IgD-negative memory B cell (primary cell): ENCODE measurements at regions not wholly inside any gene's neighbourhood (a gene's known extent, or its start where the extent isn't known, plus 50 kb on each side); places are given as distances from the start of the nearest gene placed in this dataset.
"Not testable (repeated sequence)": the region's sequence is repeated elsewhere in the genome, so short reads cannot be mapped to it uniquely, and the experiment has no call there.

Experiments
- H3K27ac Mint-ChIP-seq, 3 donors: one replicate each; pipeline ENCODE4 v1.8.0; 2020 to 2022; ENCODE audit warnings: mild to moderate bottlenecking in 3 of 3, mixed read lengths in 3 of 3, moderate library complexity in 1 of 3
- H3K27me3 Mint-ChIP-seq: one replicate; pipeline ENCODE4 v1.8.0; 2021; ENCODE audit warnings: mixed read lengths
- H3K36me3 Mint-ChIP-seq: one replicate; pipeline ENCODE4 v1.8.0; 2020; ENCODE audit warnings: mild to moderate bottlenecking, mixed read lengths
- H3K4me1 Mint-ChIP-seq, 3 donors: one replicate each; pipeline ENCODE4 v1.8.0; 2020 to 2022; ENCODE audit warnings: mixed read lengths in 3 of 3, mild to moderate bottlenecking in 1 of 3
- H3K4me3 Mint-ChIP-seq, 4 donors: one replicate each; pipeline ENCODE4 v1.8.0; 2020 to 2022; ENCODE audit warnings: mild to moderate bottlenecking in 4 of 4, mixed read lengths in 4 of 4, moderate library complexity in 3 of 4
- H3K9me3 Mint-ChIP-seq, 3 donors: one replicate each; pipeline ENCODE4 v1.8.0; 2020 to 2021; ENCODE audit warnings: mixed read lengths in 3 of 3, mild to moderate bottlenecking in 1 of 3

DNA sequence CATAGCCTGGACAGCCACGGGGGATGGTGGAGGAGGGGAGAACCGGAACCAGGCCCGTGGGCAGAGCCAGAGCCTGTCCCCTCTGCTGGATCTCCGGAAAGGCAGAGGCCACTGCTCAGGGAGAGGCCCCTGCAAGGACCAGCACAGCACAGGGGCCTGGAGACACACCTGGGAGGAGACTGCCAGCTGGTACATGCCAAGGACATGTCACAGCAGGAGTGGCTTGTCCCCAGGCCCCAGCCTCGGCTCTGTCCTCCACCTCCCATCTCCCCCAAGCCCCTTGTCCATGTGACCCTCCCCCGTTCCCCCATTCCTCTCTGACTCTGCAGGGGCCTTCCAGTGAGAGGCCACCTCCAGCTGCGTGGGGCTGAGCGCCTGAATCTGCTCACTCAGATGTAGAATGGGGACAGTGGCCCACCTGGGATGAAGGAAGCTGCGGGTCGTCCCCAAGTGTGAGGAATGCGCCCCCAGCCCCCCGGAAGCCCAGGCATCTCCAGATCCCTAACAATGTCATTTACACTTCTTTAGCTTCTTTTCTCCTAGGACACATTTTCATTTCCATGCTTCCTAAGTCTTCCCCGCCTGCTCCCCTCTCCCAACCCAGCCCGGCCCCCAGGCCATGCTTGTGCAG lies 349.6 kb upstream of the IRX2 start:
- Mint-ChIP-seq H3K4me3 (no peak overlapping the region), H3K9me3 (peaks cover 0 to 10% (median 5%) of the 10 kb centered on the region in 3 donors), H3K27me3 (peaks cover 6% of the 10 kb centered on the region), H3K36me3 (peaks cover 1% of the 10 kb centered on the region), H3K27ac (no peak overlapping the region), H3K4me1 (no peaks in the 10 kb centered on the region)

DNA sequence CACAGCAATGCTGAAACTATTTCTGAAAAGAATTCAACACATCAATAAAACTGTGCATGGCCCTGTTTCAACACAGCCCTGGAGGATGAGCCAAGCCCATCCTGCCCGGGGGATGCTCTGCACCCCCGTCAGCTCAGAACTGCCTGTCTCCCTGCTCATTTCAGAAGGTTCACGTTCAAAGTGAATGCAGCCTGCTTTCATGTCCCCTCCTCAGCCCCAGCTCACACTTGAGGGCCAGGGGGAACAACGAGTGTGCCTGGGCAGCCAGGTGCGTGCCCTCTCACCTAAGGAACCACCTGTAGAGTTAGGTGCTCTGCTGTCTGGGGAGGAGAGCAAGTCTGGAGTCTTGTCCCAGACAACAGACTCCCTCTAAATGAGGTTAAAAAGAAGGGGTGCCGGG lies 348.5 kb upstream of the IRX2 start:
- Mint-ChIP-seq H3K27me3 (peaks cover 6% of the 10 kb centered on the region), H3K27ac (no peak overlapping the region), H3K4me3 (no peak overlapping the region), H3K4me1 (no peaks in the 10 kb centered on the region), H3K36me3 (peaks cover 1% of the 10 kb centered on the region), H3K9me3 (peaks cover 3 to 15% (median 6%) of the 10 kb centered on the region in 3 donors)

DNA sequence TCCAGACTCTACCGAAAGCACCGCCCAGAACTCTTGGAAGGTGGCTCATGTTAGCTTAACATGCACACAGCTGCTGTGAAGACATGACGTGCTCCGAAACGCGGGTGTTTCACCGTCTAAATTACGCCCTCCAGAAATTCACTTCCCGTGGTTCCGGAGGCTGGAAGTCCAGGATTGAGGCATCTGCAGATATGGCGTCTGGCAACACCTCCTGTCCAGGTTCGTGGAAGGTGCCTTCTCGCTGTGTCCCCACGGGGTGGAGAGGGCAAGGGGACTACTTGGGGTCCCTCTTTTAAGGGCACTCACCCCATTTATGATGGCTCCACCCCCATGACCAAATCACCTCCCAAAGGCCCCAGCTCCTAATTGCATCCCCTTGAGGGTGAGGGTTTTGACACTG lies 348.0 kb upstream of the IRX2 start:
- peaks cover 3 to 15% (median 6%) of the 10 kb centered on the region in 3 donors for H3K9me3 Mint-ChIP-seq
- no peak overlapping the region for H3K4me3 Mint-ChIP-seq
- peaks cover 1% of the 10 kb centered on the region for H3K36me3 Mint-ChIP-seq
- no peaks in the 10 kb centered on the region for H3K4me1 Mint-ChIP-seq
- no peak overlapping the region for H3K27ac Mint-ChIP-seq
- peaks cover 6% of the 10 kb centered on the region for H3K27me3 Mint-ChIP-seq

DNA sequence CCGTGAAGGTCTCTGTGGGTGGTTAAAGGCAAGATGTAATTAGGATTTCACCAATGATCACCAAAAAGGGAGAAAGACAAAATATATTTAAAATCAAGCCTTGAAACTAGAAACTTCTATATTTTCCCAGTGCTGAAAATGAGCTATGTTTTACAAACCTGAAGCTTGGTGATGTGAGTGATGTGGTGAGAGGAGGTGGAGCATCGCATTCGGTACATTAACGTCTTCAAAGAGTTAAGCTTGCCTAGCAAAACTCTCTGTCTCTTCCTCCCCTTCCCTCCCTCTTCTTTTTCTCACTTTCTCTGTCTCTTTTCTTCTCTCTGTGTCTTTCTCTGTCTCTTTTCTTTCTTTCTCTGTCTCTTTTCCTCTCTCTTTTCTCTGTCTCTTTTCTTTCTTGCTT lies 347.3 kb upstream of the IRX2 start:
- peaks cover 6% of the 10 kb centered on the region for H3K27me3 Mint-ChIP-seq
- peaks cover 5 to 19% (median 6%) of the 10 kb centered on the region in 3 donors for H3K9me3 Mint-ChIP-seq
- H3K4me3 Mint-ChIP-seq: no peak overlapping the region
- H3K36me3 Mint-ChIP-seq: peaks cover 1% of the 10 kb centered on the region
- no peak overlapping the region for H3K27ac Mint-ChIP-seq
- H3K4me1 Mint-ChIP-seq: no peaks in the 10 kb centered on the region

DNA sequence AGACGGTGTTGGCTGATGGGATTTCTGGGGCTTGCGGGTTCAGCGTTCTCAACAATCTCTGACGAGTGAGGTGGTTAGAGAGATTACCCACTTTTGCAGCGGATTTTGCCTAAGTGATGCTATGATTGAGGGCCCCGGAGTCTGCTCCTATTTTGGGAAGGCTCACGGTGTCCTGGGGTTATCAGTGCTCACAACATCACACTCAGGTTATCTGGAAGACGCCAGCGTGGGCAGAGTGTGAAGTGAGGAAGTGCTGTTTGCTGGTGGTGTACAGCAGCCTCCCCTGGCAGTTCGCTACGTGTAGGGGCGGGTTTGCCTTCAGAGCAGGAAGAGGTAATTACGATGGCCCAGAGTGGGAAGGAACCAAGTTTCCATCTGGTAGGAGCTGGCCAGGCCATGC lies 341.2 kb upstream of the IRX2 start:
- peaks cover 4 to 24% (median 9%) of the 10 kb centered on the region in 3 donors for H3K9me3 Mint-ChIP-seq
- H3K4me3 Mint-ChIP-seq: no peak overlapping the region
- H3K36me3 Mint-ChIP-seq: no peaks in the 10 kb centered on the region
- H3K27ac Mint-ChIP-seq: no peak overlapping the region
- no peaks in the 10 kb centered on the region for H3K4me1 Mint-ChIP-seq
- no peaks in the 10 kb centered on the region for H3K27me3 Mint-ChIP-seq

DNA sequence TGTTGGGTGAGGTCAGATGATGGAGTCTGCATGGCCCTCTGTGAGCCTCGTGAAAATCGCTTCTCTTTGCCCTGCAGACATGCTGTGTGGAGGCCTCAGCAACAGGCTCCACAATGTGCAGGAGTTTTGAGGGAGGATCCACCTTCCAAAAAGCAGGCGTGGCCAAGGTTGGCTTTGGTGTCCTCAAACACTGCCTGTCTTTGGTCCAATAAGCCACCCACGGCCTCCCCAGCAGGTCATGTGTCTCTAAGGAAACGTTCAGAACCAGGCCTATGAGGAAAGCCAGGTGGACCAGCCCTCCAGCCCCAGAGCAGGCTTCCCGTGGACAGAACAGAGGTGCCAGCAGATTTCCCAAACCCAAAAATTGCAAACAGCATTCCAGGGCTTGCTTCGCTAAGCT lies 340.7 kb upstream of the IRX2 start:
- Mint-ChIP-seq H3K27me3 (no peaks in the 10 kb centered on the region), H3K27ac (no peak overlapping the region), H3K4me3 (no peak overlapping the region), H3K4me1 (no peaks in the 10 kb centered on the region), H3K9me3 (peaks cover 4 to 21% (median 9%) of the 10 kb centered on the region in 3 donors), H3K36me3 (no peaks in the 10 kb centered on the region)

DNA sequence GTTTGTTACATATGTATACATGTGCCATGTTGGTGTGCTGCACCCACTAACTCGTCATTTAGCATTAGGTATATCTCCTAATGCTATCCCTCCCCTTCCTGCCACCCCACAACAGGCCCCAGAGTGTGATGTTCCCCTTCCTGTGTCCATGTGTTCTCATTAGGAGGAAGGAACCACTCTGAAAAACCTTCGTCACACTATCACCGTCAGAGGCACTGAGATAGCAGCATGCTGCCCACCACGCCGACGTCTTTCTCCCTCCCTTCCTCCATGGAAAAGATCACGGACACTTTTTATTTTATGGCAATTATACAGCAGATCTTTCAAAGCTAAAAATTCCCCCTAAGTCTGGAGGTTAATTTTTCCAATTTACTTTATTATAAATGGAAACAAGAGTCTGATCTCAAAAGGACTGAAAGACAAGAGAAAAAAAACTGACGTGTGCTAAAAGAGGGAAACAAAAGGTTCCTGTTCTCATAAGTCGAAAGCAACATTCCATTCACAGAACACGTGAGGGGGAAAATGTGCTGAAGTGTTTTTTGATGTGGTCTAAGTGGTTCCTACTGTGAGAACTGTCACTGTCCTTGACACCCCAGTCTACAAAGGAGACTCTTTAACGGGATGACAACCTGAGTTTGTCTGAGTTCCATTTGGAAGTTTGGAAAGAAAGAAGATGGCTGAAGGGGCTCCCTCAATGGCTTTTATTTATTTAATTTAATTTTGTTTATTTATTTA lies 339.7 kb upstream of the IRX2 start:
- Mint-ChIP-seq H3K4me3 (no peak overlapping the region), H3K27me3 (no peaks in the 10 kb centered on the region), H3K27ac (no peak overlapping the region), H3K4me1 (no peaks in the 10 kb centered on the region), H3K36me3 (no peaks in the 10 kb centered on the region), H3K9me3 (peaks cover 4 to 20% (median 9%) of the 10 kb centered on the region in 3 donors)

DNA sequence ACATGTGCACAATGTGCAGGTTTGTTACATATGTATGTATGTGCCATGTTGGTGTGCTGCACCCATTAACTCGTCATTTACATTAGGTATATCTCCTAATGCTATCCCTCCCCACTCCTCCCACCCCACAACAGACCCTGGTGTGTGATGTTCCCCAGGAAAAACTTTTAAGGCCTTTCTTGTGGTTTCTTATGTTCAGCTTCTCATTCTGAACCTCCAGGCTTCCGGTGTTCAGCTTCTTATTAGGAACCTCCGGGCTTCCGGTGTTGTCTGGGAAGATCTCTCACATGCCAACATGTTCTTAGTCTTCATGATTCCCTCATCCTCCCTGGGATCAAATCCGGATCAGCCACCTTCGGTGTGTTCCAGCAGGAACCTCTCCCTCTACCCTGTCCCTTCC lies 338.8 kb upstream of the IRX2 start:
- not testable (repeated sequence) for H3K36me3 Mint-ChIP-seq, H3K4me3 Mint-ChIP-seq, H3K4me1 Mint-ChIP-seq, H3K27me3 Mint-ChIP-seq, H3K27ac Mint-ChIP-seq
- H3K9me3 Mint-ChIP-seq: peaks cover 2 to 18% (median 6%) of the 10 kb centered on the region in 3 donors

DNA sequence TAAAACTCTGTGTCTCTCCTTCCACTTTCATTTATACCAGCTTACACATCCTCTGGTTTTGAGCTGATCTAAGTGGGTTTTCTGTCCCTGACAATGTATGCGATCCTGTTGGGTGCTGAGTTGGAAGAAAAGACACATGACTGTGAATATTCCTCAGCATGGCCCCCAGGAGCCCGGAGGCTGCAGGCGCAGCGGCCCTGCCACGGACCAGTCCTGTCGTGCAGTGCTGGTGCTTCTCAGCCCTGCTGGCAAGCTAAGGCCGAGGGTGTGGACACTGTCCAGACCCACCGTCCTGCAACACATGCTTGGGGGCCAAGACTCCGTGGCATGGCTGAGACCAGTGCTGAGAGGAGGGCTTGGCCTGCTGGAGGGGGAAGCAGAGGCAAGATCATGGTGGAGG lies 328.9 kb upstream of the IRX2 start:
- Mint-ChIP-seq H3K9me3 (peaks cover 7 to 21% (median 19%) of the 10 kb centered on the region in 3 donors), H3K36me3 (no peaks in the 10 kb centered on the region), H3K27ac (no peak overlapping the region), H3K4me1 (no peaks in the 10 kb centered on the region), H3K4me3 (no peak overlapping the region), H3K27me3 (peaks cover 1% of the 10 kb centered on the region)

DNA sequence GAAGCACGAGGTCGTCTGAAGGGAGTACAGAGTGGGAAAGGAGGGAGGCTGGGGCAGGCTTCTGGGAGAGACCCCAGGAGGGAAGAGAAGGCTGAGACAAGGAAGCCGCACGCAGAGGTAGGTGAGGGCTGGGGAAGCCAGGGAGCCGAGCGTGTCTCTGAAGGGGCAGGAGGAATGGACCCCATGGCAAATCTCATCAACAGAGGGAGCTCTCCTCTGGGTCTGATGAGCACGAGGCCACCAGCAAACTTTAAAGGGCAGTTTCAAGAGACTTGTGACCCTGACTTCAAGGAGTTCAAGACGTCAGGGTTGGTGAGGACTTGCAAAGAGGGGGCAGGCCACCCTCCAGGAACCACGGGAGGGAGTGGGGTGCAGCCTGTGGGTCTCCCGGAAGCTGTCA lies 326.2 kb upstream of the IRX2 start:
- H3K36me3 Mint-ChIP-seq: no peaks in the 10 kb centered on the region
- H3K4me1 Mint-ChIP-seq: no peaks in the 10 kb centered on the region
- H3K27ac Mint-ChIP-seq: no peak overlapping the region
- H3K27me3 Mint-ChIP-seq: peaks cover 1% of the 10 kb centered on the region
- no peak overlapping the region for H3K4me3 Mint-ChIP-seq
- H3K9me3 Mint-ChIP-seq: peaks cover 8 to 22% (median 19%) of the 10 kb centered on the region in 3 donors

DNA sequence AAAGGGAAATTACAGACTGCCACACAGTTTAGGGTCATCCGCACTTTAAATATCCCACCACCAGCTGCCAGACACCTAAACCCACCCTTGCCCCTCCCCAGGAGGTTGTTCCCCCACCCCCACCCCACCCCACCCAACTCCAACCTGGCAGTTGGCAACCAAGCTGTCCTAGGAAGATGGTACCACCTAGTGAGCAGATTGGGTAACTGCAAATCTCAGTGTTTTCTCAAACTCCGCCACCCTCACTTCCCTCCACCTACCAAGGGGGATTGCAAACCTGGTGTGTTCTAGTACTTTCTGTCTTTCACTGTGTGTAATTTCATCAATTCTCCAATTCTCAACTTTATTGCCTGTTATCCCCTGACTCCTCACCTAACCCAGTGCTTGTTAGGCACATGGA lies 323.8 kb upstream of the IRX2 start:
- peaks cover 1% of the 10 kb centered on the region for H3K27me3 Mint-ChIP-seq
- H3K9me3 Mint-ChIP-seq: peaks cover 11 to 32% (median 20%) of the 10 kb centered on the region in 3 donors
- H3K27ac Mint-ChIP-seq: no peak overlapping the region

DNA sequence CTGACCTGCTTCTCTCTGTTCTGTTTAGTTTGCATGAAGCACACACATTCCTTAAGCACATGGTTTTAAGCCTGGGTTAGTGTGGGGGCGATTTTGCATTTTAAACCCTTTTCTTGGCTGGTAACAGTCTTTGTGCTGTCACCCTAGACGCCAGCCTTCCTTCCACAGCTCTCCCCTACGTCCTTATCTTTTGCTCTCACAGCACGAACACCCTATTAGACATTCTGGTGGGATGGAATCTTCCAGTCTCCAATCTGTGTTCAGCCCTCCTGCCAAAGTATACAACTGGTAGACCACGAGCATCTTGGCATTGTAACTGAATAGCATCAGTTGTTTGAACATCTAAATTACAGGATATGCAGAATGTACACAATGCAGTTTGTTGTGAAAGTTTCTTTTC lies 316.9 kb upstream of the IRX2 start:
- H3K4me1 Mint-ChIP-seq: no peaks in the 10 kb centered on the region

More for the DNA sequence above, 323.8 kb upstream of the IRX2 start:
- no peaks in the 10 kb centered on the region for H3K4me1 Mint-ChIP-seq
- no peak overlapping the region for H3K4me3 Mint-ChIP-seq
- no peaks in the 10 kb centered on the region for H3K36me3 Mint-ChIP-seq

DNA sequence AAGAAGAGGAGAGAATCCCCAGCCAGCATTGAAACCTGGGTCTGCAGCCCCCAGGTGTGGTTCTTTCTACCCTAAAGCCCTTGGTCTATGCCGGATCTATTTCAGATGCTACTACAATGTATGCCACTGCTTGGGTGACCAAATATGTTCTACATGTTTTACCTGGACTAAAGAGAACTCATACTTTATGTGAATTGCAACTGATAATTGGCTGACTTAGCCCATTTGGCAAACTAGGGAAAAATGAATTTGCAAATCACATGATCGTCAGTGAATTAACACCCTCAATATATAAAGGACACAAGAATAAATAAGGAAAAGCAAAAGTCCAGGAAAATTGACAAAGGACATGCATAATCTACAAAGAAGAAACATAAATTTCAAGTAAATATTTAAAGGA lies 308.8 kb upstream of the IRX2 start:
- Mint-ChIP-seq H3K4me1 (no peaks in the 10 kb centered on the region), H3K9me3 (peaks cover 7 to 15% (median 9%) of the 10 kb centered on the region in 3 donors), H3K27ac (no peak overlapping the region), H3K36me3 (no peaks in the 10 kb centered on the region), H3K4me3 (no peak overlapping the region), H3K27me3 (no peaks in the 10 kb centered on the region)

More for the DNA sequence above, 316.9 kb upstream of the IRX2 start:
- Mint-ChIP-seq H3K9me3 (peaks cover 8 to 14% (median 9%) of the 10 kb centered on the region in 3 donors), H3K36me3 (no peaks in the 10 kb centered on the region), H3K27ac (no peak overlapping the region), H3K27me3 (no peaks in the 10 kb centered on the region), H3K4me3 (no peak overlapping the region)

DNA sequence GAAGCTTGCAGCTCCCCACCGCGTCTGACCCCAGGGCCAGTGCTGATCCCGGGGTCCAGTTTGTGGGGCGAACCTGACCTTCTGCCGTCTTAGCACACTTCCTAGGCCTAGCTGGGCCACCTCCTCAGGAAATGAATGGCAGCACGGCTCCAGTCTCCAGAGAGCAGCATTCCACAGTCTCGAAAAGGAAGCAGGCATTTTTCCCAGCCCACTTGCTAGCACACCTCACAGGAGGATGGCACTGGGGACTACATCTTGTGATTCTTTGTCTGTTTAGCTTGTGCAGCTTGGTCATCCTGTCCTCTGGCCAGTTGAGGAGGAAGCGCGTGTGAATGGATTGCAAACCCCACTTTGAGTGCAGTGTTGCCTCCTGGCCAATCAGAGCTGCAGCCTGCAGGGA lies 308.0 kb upstream of the IRX2 start:
- no peaks in the 10 kb centered on the region for H3K4me1 Mint-ChIP-seq
- H3K27me3 Mint-ChIP-seq: no peaks in the 10 kb centered on the region
- H3K36me3 Mint-ChIP-seq: no peaks in the 10 kb centered on the region
- H3K4me3 Mint-ChIP-seq: no peak overlapping the region
- no peak overlapping the region for H3K27ac Mint-ChIP-seq
- H3K9me3 Mint-ChIP-seq: peaks cover 7 to 11% (median 7%) of the 10 kb centered on the region in 3 donors

DNA sequence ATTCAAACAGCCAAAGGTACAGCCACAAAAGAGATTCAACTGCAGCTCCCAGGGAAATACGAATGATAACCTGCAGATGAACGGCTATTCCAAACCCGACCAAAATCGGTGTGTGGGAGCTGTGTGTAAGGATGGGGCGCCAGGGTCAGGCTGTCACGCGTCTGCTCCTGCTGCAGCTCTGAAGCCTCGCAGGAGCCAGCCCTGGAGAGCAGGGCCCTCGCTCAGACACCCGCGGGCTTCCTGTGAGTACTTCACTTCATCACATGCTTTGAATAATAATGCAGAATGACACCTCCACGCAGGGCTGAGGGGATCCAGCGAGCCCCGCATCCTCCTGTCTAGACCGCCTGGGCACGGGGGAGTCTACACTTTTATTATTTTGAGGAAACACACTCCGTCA lies 307.5 kb upstream of the IRX2 start:
- no peaks in the 10 kb centered on the region for H3K36me3 Mint-ChIP-seq
- H3K27ac Mint-ChIP-seq: no peak overlapping the region
- peaks cover 7 to 11% (median 7%) of the 10 kb centered on the region in 3 donors for H3K9me3 Mint-ChIP-seq
- no peaks in the 10 kb centered on the region for H3K27me3 Mint-ChIP-seq
- no peaks in the 10 kb centered on the region for H3K4me1 Mint-ChIP-seq
- H3K4me3 Mint-ChIP-seq: no peak overlapping the region

DNA sequence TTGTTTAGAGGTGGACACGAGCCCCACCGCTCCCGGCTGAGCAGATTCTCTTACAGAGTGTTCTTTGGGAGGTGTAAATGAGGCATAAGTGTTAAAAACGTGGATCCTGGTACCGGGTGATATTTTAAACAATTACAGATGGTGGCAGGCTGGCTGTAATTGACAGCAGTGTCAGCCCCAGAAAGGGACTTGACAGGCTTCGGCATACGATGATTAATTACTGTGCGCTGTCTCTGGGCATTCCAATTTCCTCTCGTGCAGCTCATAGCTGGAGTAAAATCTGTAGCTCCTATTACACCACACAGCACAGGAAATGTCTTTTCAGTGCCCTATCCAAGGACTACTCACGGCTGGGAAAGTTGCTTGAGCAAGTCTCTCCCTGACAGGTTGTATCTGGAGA lies 305.4 kb upstream of the IRX2 start:
- H3K9me3 Mint-ChIP-seq: peaks cover 5 to 11% (median 10%) of the 10 kb centered on the region in 3 donors
- no peaks in the 10 kb centered on the region for H3K27me3 Mint-ChIP-seq
- H3K4me3 Mint-ChIP-seq: no peak overlapping the region
- H3K27ac Mint-ChIP-seq: no peak overlapping the region
- H3K4me1 Mint-ChIP-seq: no peaks in the 10 kb centered on the region
- H3K36me3 Mint-ChIP-seq: no peaks in the 10 kb centered on the region
